ENCODE measurements at regions not wholly inside any gene's neighbourhood (a gene's known extent, or its start where the extent isn't known, plus 50 kb on each side); places are given as distances from the start of the nearest gene placed in this dataset.

GRCh38 chr9:14981291-14981950, 71.2 kb upstream of the FREM1 start:
- intact Hi-C loops (cut with micrococcal nuclease; ENCODE audit: unreplicated experiment) = no loop called here
- H3K36me3 ChIP-seq (ENCODE audit: control insufficient read depth, insufficient read depth, low read length) = no peaks in the 10 kb centered on the region
- ATAC-seq (no peak), DNase-seq (ENCODE audit: low read depth, low spot score) (no peak)
- H3K4me3 ChIP-seq (ENCODE audit: low read depth in 2 of 2, low read length in 2 of 2) = no peak overlapping the region
- BruUV-seq (replicated peaks) = no TSS peak
- ChIA-PET CTCF (no interaction called here), POLR2A (no interaction called here)
- no peak overlapping the region for H3K27ac ChIP-seq (ENCODE audit: low read length)
- TF ChIP-seq REST (IDR thresholded peaks at IDR 0.05; ENCODE audit: insufficient read depth in 1 of 2, low read depth in 2 of 2, low read length in 1 of 2) (no peak), POLR2AphosphoS5 (IDR thresholded peaks at IDR 0.05; ENCODE audit: low read depth, low read length) (no peak), CTCF (IDR thresholded peaks at IDR 0.05) (no peak), SIN3A (IDR thresholded peaks at IDR 0.05; ENCODE audit: borderline replicate concordance, insufficient read depth, low read depth, low read length) (no peak), TCF7L2 (IDR thresholded peaks at IDR 0.05; ENCODE audit: low read depth, low read length) (no peak)
- in situ Hi-C loops (cut with HindIII; ENCODE audit: low pct_unique_long_range_greater_than_20kb, low sequenced_read_pairs) = no loop called here
- no peaks in the 10 kb centered on the region for H3K9me3 ChIP-seq (ENCODE audit: control insufficient read depth, insufficient read depth, low read depth, low read length)
- no peaks in the 10 kb centered on the region for H3K4me1 ChIP-seq (ENCODE audit: control insufficient read depth, insufficient read depth, low read length)
- no peaks in the 10 kb centered on the region for H3K27me3 ChIP-seq (ENCODE audit: control insufficient read depth, insufficient read depth, low read length)

GRCh38 chr9:14978022-14979000, 68.1 kb upstream of the FREM1 start:
- no peak for DNase-seq (ENCODE audit: low read depth, low spot score)

More at GRCh38 chr9:14978022-14979000, 68.1 kb upstream of the FREM1 start:
- ChIA-PET POLR2A (no interaction called here), CTCF (no interaction called here)
- BruUV-seq (replicated peaks) = no TSS peak
- in situ Hi-C loops (cut with HindIII; ENCODE audit: low pct_unique_long_range_greater_than_20kb, low sequenced_read_pairs) (no loop called here), intact Hi-C loops (cut with micrococcal nuclease; ENCODE audit: unreplicated experiment) (no loop called here)
- no peak overlapping the region for H3K4me3 ChIP-seq (ENCODE audit: low read depth in 2 of 2, low read length in 2 of 2)
- ATAC-seq = no peak
- H3K4me1 ChIP-seq (ENCODE audit: control insufficient read depth, insufficient read depth, low read length) = no peaks in the 10 kb centered on the region
- no peaks in the 10 kb centered on the region for H3K36me3 ChIP-seq (ENCODE audit: control insufficient read depth, insufficient read depth, low read length)
- H3K9me3 ChIP-seq (ENCODE audit: control insufficient read depth, insufficient read depth, low read depth, low read length) = no peaks in the 10 kb centered on the region
- H3K27me3 ChIP-seq (ENCODE audit: control insufficient read depth, insufficient read depth, low read length) = no peaks in the 10 kb centered on the region
- TF ChIP-seq CTCF (IDR thresholded peaks at IDR 0.05) (no peak), POLR2AphosphoS5 (IDR thresholded peaks at IDR 0.05; ENCODE audit: low read depth, low read length) (no peak)
- H3K27ac ChIP-seq (ENCODE audit: low read length) = no peak overlapping the region
